Ishikawa (cell line): ENCODE measurements at regions not wholly inside any gene's neighbourhood (a gene's known extent, or its start where the extent isn't known, plus 50 kb on each side); places are given as distances from the start of the nearest gene placed in this dataset.

ENCODE experiments used
- CEBPB ChIP-seq: IDR thresholded peaks from 2 replicates; pipeline ENCODE4 v1.6.1; 2012
- CREB1 ChIP-seq: IDR thresholded peaks from 2 replicates; pipeline ENCODE4 v1.6.1; 2012; ENCODE audit warnings: low read depth
- EGR1 ChIP-seq: IDR thresholded peaks from 2 replicates; pipeline ENCODE4 v1.6.1; 2012
- EP300 ChIP-seq: IDR thresholded peaks from 2 replicates; pipeline ENCODE4 v1.6.1; 2012; ENCODE audit warnings: borderline replicate concordance
- FOXM1 ChIP-seq: IDR thresholded peaks from 2 replicates; pipeline ENCODE4 v1.6.1; 2012; ENCODE audit warnings: low read depth, borderline replicate concordance
- MAX ChIP-seq: IDR thresholded peaks from 2 replicates; pipeline ENCODE4 v1.6.1; 2012
- NFIC ChIP-seq: IDR thresholded peaks from 2 replicates; pipeline ENCODE4 v1.6.1; 2012
- RAD21 ChIP-seq: IDR thresholded peaks from 2 replicates; pipeline ENCODE4 v1.6.1; 2012; ENCODE audit warnings: low read depth
- REST ChIP-seq: IDR thresholded peaks from 2 replicates; pipeline ENCODE4 v1.6.1; 2012; ENCODE audit warnings: low read depth, mild to moderate bottlenecking
- TAF1 ChIP-seq: IDR thresholded peaks from 2 replicates; pipeline ENCODE4 v1.6.1; 2012; ENCODE audit warnings: low read depth, mild to moderate bottlenecking
- TCF12 ChIP-seq: IDR thresholded peaks from 2 replicates; pipeline ENCODE4 v1.6.1; 2012; ENCODE audit warnings: low read depth
- TEAD4 ChIP-seq: IDR thresholded peaks from 2 replicates; pipeline ENCODE4 v1.6.1; 2012
- USF1 ChIP-seq: IDR thresholded peaks from 2 replicates; pipeline ENCODE4 v1.6.1; 2012
- YY1 ChIP-seq: IDR thresholded peaks from 2 replicates; pipeline ENCODE4 v1.6.1; 2012; ENCODE audit warnings: low read depth
- ZBTB7A ChIP-seq: IDR thresholded peaks from 2 replicates; pipeline ENCODE4 v1.6.1; 2012; ENCODE audit warnings: low read depth

- TF ChIP-seq YY1 (no peak), EGR1 (no peak), MAX (no peak), RAD21 (no peak), TAF1 (no peak), TEAD4 (no peak), TCF12 (no peak), EP300 (no peak)
These were observed 69.5 kb upstream of the SSX2IP start for GRCh38 chr1:84759756-84760155.

GRCh38 chr1:84758968-84759491, 68.8 kb upstream of the SSX2IP start:
- no peak for TF ChIP-seq NFIC
- no peak for TF ChIP-seq MAX
- TF ChIP-seq ZBTB7A: no peak
- no peak for TF ChIP-seq YY1
- no peak for TF ChIP-seq FOXM1
- TF ChIP-seq TEAD4: no peak
- no peak for TF ChIP-seq CREB1
- TF ChIP-seq REST: no peak
- no peak for TF ChIP-seq USF1
- TF ChIP-seq EGR1: no peak

GRCh38 chr1:84758476-84758875, 68.2 kb upstream of the SSX2IP start:
- TF ChIP-seq FOXM1 (no peak), NFIC (no peak)

- TF ChIP-seq TAF1: no peak
- no peak for TF ChIP-seq USF1
- no peak for TF ChIP-seq FOXM1
- no peak for TF ChIP-seq EGR1
- no peak for TF ChIP-seq ZBTB7A
- TF ChIP-seq EP300: no peak
- no peak for TF ChIP-seq REST
- TF ChIP-seq NFIC: no peak
- no peak for TF ChIP-seq RAD21
- TF ChIP-seq YY1: no peak
- no peak for TF ChIP-seq MAX
- TF ChIP-seq TEAD4: no peak
- no peak for TF ChIP-seq TCF12
- TF ChIP-seq CEBPB: no peak
- no peak for TF ChIP-seq CREB1
These were observed 67.0 kb upstream of the SSX2IP start for GRCh38 chr1:84757301-84757700.

GRCh38 chr1:84756455-84757082, 66.3 kb upstream of the SSX2IP start:
- TF ChIP-seq CEBPB (no peak), YY1 (no peak), TAF1 (no peak), FOXM1 (no peak), EGR1 (no peak), USF1 (no peak), EP300 (no peak), MAX (no peak), TEAD4 (no peak), NFIC (no peak), REST (no peak), ZBTB7A (no peak), TCF12 (no peak)
